GM06990 (cell line): ENCODE measurements at regions not wholly inside any gene's neighbourhood (a gene's known extent, or its start where the extent isn't known, plus 50 kb on each side); places are given as distances from the start of the nearest gene placed in this dataset.

ENCODE experiments used
- DNase-seq: peaks from one replicate; pipeline ENCODE4 v3.0.0-alpha.2; 2011; ENCODE audit not compliant: insufficient read length; ENCODE audit errors: extremely low read depth
- H3K27me3 ChIP-seq: replicated peaks from 2 replicates; pipeline ENCODE4 v1.6.0; 2011; ENCODE audit warnings: low read length; ENCODE audit not compliant: control insufficient read depth, insufficient read depth
- H3K36me3 ChIP-seq: 2 replicates; pipeline ENCODE4 v1.5.1; 2011; ENCODE audit warnings: low read length; ENCODE audit not compliant: control insufficient read depth, insufficient read depth
- H3K4me3 ChIP-seq: replicated peaks from 2 replicates; pipeline ENCODE4 v1.5.1; 2011; ENCODE audit warnings: low read depth, mild to moderate bottlenecking, control low read depth, low read length
- CTCF ChIP-seq: IDR thresholded peaks from 2 replicates; pipeline ENCODE4 v1.5.1; 2011; ENCODE audit warnings: low read length, control low read depth, mild to moderate bottlenecking, inconsistent platforms; ENCODE audit not compliant: insufficient read depth, poor library complexity, severe bottlenecking

GRCh38 chr17:5772720-5773119, 188.4 kb upstream of the NLRP1 start:
- TF ChIP-seq CTCF = no peak
- no peak for DNase-seq
- Histone ChIP-seq H3K27me3 (no peaks in the 10 kb centered on the region; the same call in 1 of the 2 replicates), H3K36me3 (no peaks in the 10 kb centered on the region), H3K4me3 (no peak overlapping the region)

GRCh38 chr17:5773816-5774360, 189.6 kb upstream of the NLRP1 start:
- no peak for DNase-seq
- Histone ChIP-seq H3K4me3 (no peak overlapping the region), H3K27me3 (no peaks in the 10 kb centered on the region; the same call in 1 of the 2 replicates), H3K36me3 (no peaks in the 10 kb centered on the region)
- TF ChIP-seq CTCF = no peak

GRCh38 chr17:5775098-5775497, 190.8 kb upstream of the NLRP1 start:
- DNase-seq = no peak
- Histone ChIP-seq H3K4me3 (no peak overlapping the region), H3K27me3 (no peaks in the 10 kb centered on the region; the same call in 1 of the 2 replicates), H3K36me3 (no peaks in the 10 kb centered on the region)
- no peak for TF ChIP-seq CTCF

- TF ChIP-seq CTCF = no peak
- Histone ChIP-seq H3K27me3 (no peaks in the 10 kb centered on the region), H3K36me3 (no peaks in the 10 kb centered on the region), H3K4me3 (no peak overlapping the region)
- DNase-seq = no peak
These were observed 196.2 kb upstream of the NLRP1 start for GRCh38 chr17:5780476-5780875.

GRCh38 chr17:5781236-5781927, 197.1 kb upstream of the NLRP1 start:
- TF ChIP-seq CTCF = no peak
- no peak for DNase-seq
- Histone ChIP-seq H3K36me3 (no peaks in the 10 kb centered on the region), H3K27me3 (no peaks in the 10 kb centered on the region), H3K4me3 (no peak overlapping the region)

GRCh38 chr17:5783269-5783668, 199.0 kb upstream of the NLRP1 start:
- H3K36me3 ChIP-seq = no peaks in the 10 kb centered on the region

More at GRCh38 chr17:5783269-5783668, 199.0 kb upstream of the NLRP1 start:
- Histone ChIP-seq H3K4me3 (no peak overlapping the region), H3K27me3 (no peaks in the 10 kb centered on the region)
- no peak for DNase-seq
- no peak for TF ChIP-seq CTCF
